Body of pancreas (tissue), 4 donors: ENCODE measurements at regions not wholly inside any gene's neighbourhood (a gene's known extent, or its start where the extent isn't known, plus 50 kb on each side); places are given as distances from the start of the nearest gene placed in this dataset.

Experiments
- ATAC-seq: fragments of 150-250 bp; one replicate; pipeline ENCODE4 v1.9.1; 2016
- DNase-seq, 4 donors: peaks; one replicate each; pipeline ENCODE4 v3.0.0-alpha.2; 2019
- H3K27ac ChIP-seq, 4 donors: fragments of 200-600 bp; sonication (generic); 1 replicate in 3 of 4; 2 replicates in 1 of 4; pipeline versions ENCODE4 v1.5.1 to v1.6.1; 2016 to 2019; ENCODE audit warnings: mild to moderate bottlenecking in 1 of 4, mixed read lengths in 1 of 4, moderate library complexity in 1 of 4
- H3K27me3 ChIP-seq, 2 donors: fragments of 200-600 bp; sonication (generic); one replicate each; pipeline ENCODE4 v1.6.0; 2016; ENCODE audit warnings: mild to moderate bottlenecking in 1 of 2
- H3K36me3 ChIP-seq, 2 donors: fragments of 200-600 bp; sonication (generic); replicated peaks in 1 of 2; 2 replicates each; pipeline ENCODE4 v1.5.1; 2016; ENCODE audit warnings: low read depth in 2 of 2; ENCODE audit not compliant: insufficient read depth in 1 of 2
- H3K4me1 ChIP-seq: fragments of 200-600 bp; sonication (generic); one replicate; pipeline ENCODE4 v1.6.0; 2016
- H3K4me3 ChIP-seq, 2 donors: fragments of 200-600 bp; sonication (generic); 1 replicate in 1 of 2; 2 replicates in 1 of 2; pipeline ENCODE4 v1.5.1; 2016 to 2019
- H3K9me3 ChIP-seq, 3 donors: fragments of 200-600 bp; sonication (generic); 1 replicate in 2 of 3; 2 replicates in 1 of 3; pipeline ENCODE4 v1.5.1; 2016
- CTCF ChIP-seq, 7 experiments: fragments of 450-650 bp in 4 of 7; fragments of 200-600 bp in 3 of 7; sonication (generic) in 3 of 7; IDR thresholded peaks; one replicate each; pipeline ENCODE4 v1.5.1; 2016 to 2019; ENCODE audit warnings: antibody characterized with exemption in 7 of 7
- POLR2A ChIP-seq, 3 donors: fragments of 450-650 bp; IDR thresholded peaks; one replicate each; pipeline ENCODE4 v1.6.1; 2016; ENCODE audit warnings: antibody characterized with exemption in 3 of 3, mild to moderate bottlenecking in 2 of 3
- WGBS, 2 donors: methylation state at CpG; one replicate each; pipeline ENCODE4 v1.1.5; 2017; 5-methylcytosine and 5-hydroxymethylcytosine counted together
- intact Hi-C: fragments of 100-400 bp; cut with DNase I; formaldehyde crosslinking; loops from one replicate; pipeline ENCODE4 v1.15.1; 2023

GRCh38 chr7:25035274-25035673 lies 55.3 kb upstream of the OSBPL3 start:
- ATAC-seq, result no peak
- TF ChIP-seq POLR2A (IDR thresholded peaks at IDR 0.05) (no peak), CTCF (IDR thresholded peaks at IDR 0.05) (no peak)
- H3K36me3 ChIP-seq, result no peaks in the 10 kb centered on the region
- no peak for DNase-seq
- H3K27ac ChIP-seq, result no peak overlapping the region
- 78 to 83% methylated on average over 4 of the region's 4 CpGs for WGBS, 2 donors
- no peak overlapping the region for H3K4me3 ChIP-seq
- H3K4me1 ChIP-seq, result no peaks in the 10 kb centered on the region
- intact Hi-C loops, result no loop called here
- H3K27me3 ChIP-seq, result no peaks in the 10 kb centered on the region
- peaks cover 0 to 10% (median 0%) of the 10 kb centered on the region in 3 donors for H3K9me3 ChIP-seq

- no peak for DNase-seq
- intact Hi-C loops, result no loop called here
- no peak overlapping the region for H3K27ac ChIP-seq
- H3K4me1 ChIP-seq, result no peaks in the 10 kb centered on the region
- H3K27me3 ChIP-seq, result no peaks in the 10 kb centered on the region
- 81 to 89% methylated on average over 2 of the region's 2 CpGs for WGBS, 2 donors
- peaks cover 0 to 10% (median 0%) of the 10 kb centered on the region in 3 donors for H3K9me3 ChIP-seq
- ATAC-seq, result no peak
- no peaks in the 10 kb centered on the region for H3K36me3 ChIP-seq
- H3K4me3 ChIP-seq, result no peak overlapping the region
- no peak for TF ChIP-seq POLR2A (IDR thresholded peaks at IDR 0.05)
- no peak for TF ChIP-seq CTCF (IDR thresholded peaks at IDR 0.05)
Measured at GRCh38 chr7:25034136-25034535, 54.2 kb upstream of the OSBPL3 start.

GRCh38 chr7:25032774-25033743 lies 53.1 kb upstream of the OSBPL3 start:
- WGBS, 2 donors, result 76 to 81% methylated on average over 11 of the region's 11 CpGs
- DNase-seq (no peak), ATAC-seq (no peak)
- Histone ChIP-seq H3K27ac (no peak overlapping the region), H3K4me1 (no peaks in the 10 kb centered on the region), H3K27me3 (no peaks in the 10 kb centered on the region), H3K36me3 (no peaks in the 10 kb centered on the region), H3K9me3 (peaks cover 0 to 10% (median 0%) of the 10 kb centered on the region in 3 donors), H3K4me3 (no peak overlapping the region)
- TF ChIP-seq POLR2A (IDR thresholded peaks at IDR 0.05), result no peak
- no peak for TF ChIP-seq CTCF (IDR thresholded peaks at IDR 0.05)
- intact Hi-C loops, result no loop called here

- 88 to 94% methylated on average over 1 of the region's 1 CpG for WGBS, 2 donors
- intact Hi-C loops, result no loop called here
- TF ChIP-seq CTCF (IDR thresholded peaks at IDR 0.05) (no peak), POLR2A (IDR thresholded peaks at IDR 0.05) (no peak)
Measured at GRCh38 chr7:25031432-25031831, 51.5 kb upstream of the OSBPL3 start.

More at GRCh38 chr7:25031432-25031831, 51.5 kb upstream of the OSBPL3 start:
- Histone ChIP-seq H3K4me1 (no peaks in the 10 kb centered on the region), H3K9me3 (peaks cover 0 to 6% (median 0%) of the 10 kb centered on the region in 3 donors), H3K4me3 (no peak overlapping the region), H3K36me3 (no peaks in the 10 kb centered on the region), H3K27ac (no peak overlapping the region), H3K27me3 (no peaks in the 10 kb centered on the region)
- DNase-seq, result no peak
- no peak for ATAC-seq
